ENCODE measurements at regions not wholly inside any gene's neighbourhood (a gene's known extent, or its start where the extent isn't known, plus 50 kb on each side); places are given as distances from the start of the nearest gene placed in this dataset.

- TF ChIP-seq CTCF (IDR thresholded peaks at IDR 0.05; ENCODE audit: low read depth, low read length, missing input control) (no peak), TAF1 (conservative IDR thresholded peaks at IDR 0.05) (no peak), GABPA (IDR thresholded peaks at IDR 0.05 in 1 of 2, conservative IDR thresholded peaks at IDR 0.05 in 1 of 2) (no peak), YY1 (IDR thresholded peaks at IDR 0.05) (no peak)
Observed at GRCh38 chr2:62409442-62409841, 96.6 kb downstream of the TMEM17 start.

All from liver (tissue), 3 donors.